ENCODE measurements at regions not wholly inside any gene's neighbourhood (a gene's known extent, or its start where the extent isn't known, plus 50 kb on each side); places are given as distances from the start of the nearest gene placed in this dataset.

- 93% methylated on average over 3 of the region's 4 CpGs for WGBS (ENCODE audit: insufficient coverage)
- no peak for DNase-seq
- CTCF ChIA-PET = no interaction called here
These were observed 393.4 kb upstream of the TMPO start for GRCh38 chr12:98121963-98122362.

DNA sequence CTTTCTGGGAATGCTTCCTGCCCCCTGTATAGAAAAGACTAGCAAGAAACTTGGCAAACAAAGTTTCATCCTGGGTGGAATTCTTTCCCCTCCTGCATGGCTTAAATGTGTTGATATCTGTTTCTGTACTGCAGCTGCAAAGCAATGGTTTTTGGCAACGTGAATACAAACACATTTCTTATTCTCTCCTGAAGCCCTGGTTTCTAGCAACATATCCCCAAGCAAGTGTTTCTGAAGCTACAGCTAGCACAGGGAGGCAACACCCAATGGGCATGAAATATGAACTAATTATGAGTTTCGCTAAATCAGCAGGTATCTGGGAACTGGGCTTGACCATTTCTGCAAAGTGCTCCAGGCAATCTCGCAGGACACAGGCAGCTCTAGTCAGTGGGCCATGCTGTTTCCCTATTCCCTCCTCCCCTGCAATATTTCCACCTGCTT, 392.3 kb upstream of the TMPO start:
- CTCF ChIA-PET = no interaction called here
- POLR2A ChIA-PET = no interaction called here
- Histone ChIP-seq H3K27me3 (replicated peaks in 2 of 5; ENCODE audit: control insufficient read depth in 4 of 5, insufficient read depth in 5 of 5, low read length in 4 of 5) (peaks cover 0 to 10% (median 6%) of the 10 kb centered on the region in 5 experiments), H3K4me1 (ENCODE audit: control extremely low read depth in 1 of 4, control insufficient read depth in 4 of 4, insufficient read depth in 4 of 4, low read length in 3 of 4) (no peaks in the 10 kb centered on the region), H3K9me3 (ENCODE audit: control extremely low read depth in 1 of 5, control insufficient read depth in 4 of 5, insufficient read depth in 2 of 5, low read depth in 1 of 5, low read length in 4 of 5) (no peaks in the 10 kb centered on the region), H3K27ac (ENCODE audit: insufficient read depth in 1 of 2, low read depth in 1 of 2, low read length in 2 of 2, poor library complexity in 1 of 2, severe bottlenecking in 2 of 2) (no peak overlapping the region), H3K4me3 (ENCODE audit: control insufficient read depth in 1 of 7, extremely low read depth in 1 of 7, insufficient read depth in 4 of 7, low read depth in 2 of 7, low read length in 6 of 7) (no peak overlapping the region), H3K36me3 (ENCODE audit: control insufficient read depth in 4 of 4, insufficient read depth in 4 of 4, low read length in 3 of 4) (no peaks in the 10 kb centered on the region)
- WGBS (ENCODE audit: insufficient coverage) = 86% methylated on average over 3 of the region's 3 CpGs
- DNase-seq = no peak

More at GRCh38 chr12:98121963-98122362, 393.4 kb upstream of the TMPO start:
- Histone ChIP-seq H3K36me3 (ENCODE audit: control insufficient read depth in 4 of 4, insufficient read depth in 4 of 4, low read length in 3 of 4) (no peaks in the 10 kb centered on the region), H3K4me3 (ENCODE audit: control insufficient read depth in 1 of 7, extremely low read depth in 1 of 7, insufficient read depth in 4 of 7, low read depth in 2 of 7, low read length in 6 of 7) (no peak overlapping the region), H3K9me3 (ENCODE audit: control extremely low read depth in 1 of 5, control insufficient read depth in 4 of 5, insufficient read depth in 2 of 5, low read depth in 1 of 5, low read length in 4 of 5) (no peaks in the 10 kb centered on the region), H3K27ac (ENCODE audit: insufficient read depth in 1 of 2, low read depth in 1 of 2, low read length in 2 of 2, poor library complexity in 1 of 2, severe bottlenecking in 2 of 2) (no peak overlapping the region), H3K4me1 (ENCODE audit: control extremely low read depth in 1 of 4, control insufficient read depth in 4 of 4, insufficient read depth in 4 of 4, low read length in 3 of 4) (no peaks in the 10 kb centered on the region), H3K27me3 (replicated peaks in 2 of 5; ENCODE audit: control insufficient read depth in 4 of 5, insufficient read depth in 5 of 5, low read length in 4 of 5) (peaks cover 0 to 5% (median 4%) of the 10 kb centered on the region in 5 experiments)
- POLR2A ChIA-PET = no interaction called here

DNA sequence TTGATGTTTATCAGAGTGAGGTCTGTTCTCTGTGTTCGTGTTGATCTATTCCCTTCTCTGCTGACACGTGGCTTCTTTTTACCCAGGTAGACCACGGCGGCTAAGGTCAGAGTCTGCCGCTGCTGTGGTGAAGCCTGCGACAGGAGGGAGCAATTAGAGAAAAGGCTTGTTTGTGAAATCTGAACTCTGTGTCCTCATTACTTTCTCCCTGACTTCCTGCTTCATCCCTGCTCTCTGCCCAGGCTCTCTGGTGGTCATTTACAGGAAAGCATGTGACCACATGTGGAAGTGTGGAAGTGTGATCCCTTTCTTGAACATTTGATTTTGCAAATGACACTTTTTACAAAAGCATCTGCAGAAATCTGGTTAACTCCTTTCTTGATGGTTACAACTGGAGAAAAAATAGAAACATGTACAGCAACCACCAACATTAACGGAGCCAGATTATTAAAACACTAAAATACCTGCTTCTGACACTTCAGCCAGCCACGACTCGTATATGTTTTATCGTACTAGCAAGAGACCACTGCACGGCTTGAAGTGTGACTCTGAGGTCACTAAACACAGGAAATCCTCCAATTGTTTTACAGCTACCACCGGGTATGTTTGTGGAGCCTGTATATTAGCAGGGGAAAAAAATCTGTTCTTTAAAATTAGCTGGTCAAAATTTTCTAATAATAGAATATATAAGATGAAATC, 388.6 kb upstream of the TMPO start:
- CTCF ChIA-PET = no interaction called here
- 13% methylated on average over 11 of the region's 12 CpGs for WGBS (ENCODE audit: insufficient coverage)
- peaks cover 0 to 13% (median 6%) of the 10 kb centered on the region in 5 experiments for H3K27me3 ChIP-seq (replicated peaks in 2 of 5; ENCODE audit: control insufficient read depth in 4 of 5, insufficient read depth in 5 of 5, low read length in 4 of 5)
- H3K4me1 ChIP-seq (ENCODE audit: control extremely low read depth in 1 of 4, control insufficient read depth in 4 of 4, insufficient read depth in 4 of 4, low read length in 3 of 4) = no peaks in the 10 kb centered on the region
- H3K4me3 ChIP-seq (ENCODE audit: control insufficient read depth in 1 of 7, extremely low read depth in 1 of 7, insufficient read depth in 4 of 7, low read depth in 2 of 7, low read length in 6 of 7) = no peak overlapping the region
- DNase-seq = no peak
- POLR2A ChIA-PET = no interaction called here
- no peaks in the 10 kb centered on the region for H3K36me3 ChIP-seq (ENCODE audit: control insufficient read depth in 4 of 4, insufficient read depth in 4 of 4, low read length in 3 of 4)
- no peaks in the 10 kb centered on the region for H3K9me3 ChIP-seq (ENCODE audit: control extremely low read depth in 1 of 5, control insufficient read depth in 4 of 5, insufficient read depth in 2 of 5, low read depth in 1 of 5, low read length in 4 of 5)
- H3K27ac ChIP-seq (ENCODE audit: insufficient read depth in 1 of 2, low read depth in 1 of 2, low read length in 2 of 2, poor library complexity in 1 of 2, severe bottlenecking in 2 of 2) = no peak overlapping the region

DNA sequence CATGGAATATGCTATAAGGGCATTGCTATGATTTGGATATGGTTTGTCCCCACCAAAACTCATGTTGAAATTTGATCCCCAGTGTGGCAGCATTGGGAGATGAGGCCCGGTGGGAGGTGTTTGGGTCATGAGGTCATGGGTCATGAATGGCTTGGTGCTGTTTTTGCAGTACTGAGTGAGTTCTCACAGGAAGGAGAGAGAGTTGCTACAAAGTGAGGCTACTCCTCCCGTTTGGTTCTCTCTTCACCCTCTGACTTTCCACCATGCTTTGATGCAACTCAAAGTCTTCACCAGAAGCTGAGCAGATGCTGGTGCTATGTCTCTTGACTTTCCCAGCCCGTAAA, 388.1 kb upstream of the TMPO start:
- H3K27me3 ChIP-seq (replicated peaks in 2 of 5; ENCODE audit: control insufficient read depth in 4 of 5, insufficient read depth in 5 of 5, low read length in 4 of 5) = peaks cover 0 to 13% (median 6%) of the 10 kb centered on the region in 5 experiments
- 100% methylated on average over 1 of the region's 3 CpGs for WGBS (ENCODE audit: insufficient coverage)
- ChIA-PET CTCF (no interaction called here), POLR2A (no interaction called here)
- no peak overlapping the region for H3K27ac ChIP-seq (ENCODE audit: insufficient read depth in 1 of 2, low read depth in 1 of 2, low read length in 2 of 2, poor library complexity in 1 of 2, severe bottlenecking in 2 of 2)
- no peaks in the 10 kb centered on the region for H3K36me3 ChIP-seq (ENCODE audit: control insufficient read depth in 4 of 4, insufficient read depth in 4 of 4, low read length in 3 of 4)
- no peaks in the 10 kb centered on the region for H3K4me1 ChIP-seq (ENCODE audit: control extremely low read depth in 1 of 4, control insufficient read depth in 4 of 4, insufficient read depth in 4 of 4, low read length in 3 of 4)
- no peak overlapping the region for H3K4me3 ChIP-seq (ENCODE audit: control insufficient read depth in 1 of 7, extremely low read depth in 1 of 7, insufficient read depth in 4 of 7, low read depth in 2 of 7, low read length in 6 of 7)
- H3K9me3 ChIP-seq (ENCODE audit: control extremely low read depth in 1 of 5, control insufficient read depth in 4 of 5, insufficient read depth in 2 of 5, low read depth in 1 of 5, low read length in 4 of 5) = no peaks in the 10 kb centered on the region
- DNase-seq = no peak

GRCh38 chr12:98127854-98128253, 387.5 kb upstream of the TMPO start:
- POLR2A ChIA-PET = no interaction called here
- Histone ChIP-seq H3K36me3 (ENCODE audit: control insufficient read depth in 4 of 4, insufficient read depth in 4 of 4, low read length in 3 of 4) (no peaks in the 10 kb centered on the region), H3K27me3 (replicated peaks in 2 of 5; ENCODE audit: control insufficient read depth in 4 of 5, insufficient read depth in 5 of 5, low read length in 4 of 5) (peaks cover 0 to 13% (median 6%) of the 10 kb centered on the region in 5 experiments), H3K9me3 (ENCODE audit: control extremely low read depth in 1 of 5, control insufficient read depth in 4 of 5, insufficient read depth in 2 of 5, low read depth in 1 of 5, low read length in 4 of 5) (no peaks in the 10 kb centered on the region), H3K4me1 (ENCODE audit: control extremely low read depth in 1 of 4, control insufficient read depth in 4 of 4, insufficient read depth in 4 of 4, low read length in 3 of 4) (no peaks in the 10 kb centered on the region), H3K4me3 (ENCODE audit: control insufficient read depth in 1 of 7, extremely low read depth in 1 of 7, insufficient read depth in 4 of 7, low read depth in 2 of 7, low read length in 6 of 7) (no peak overlapping the region), H3K27ac (ENCODE audit: insufficient read depth in 1 of 2, low read depth in 1 of 2, low read length in 2 of 2, poor library complexity in 1 of 2, severe bottlenecking in 2 of 2) (no peak overlapping the region)
- CTCF ChIA-PET = no interaction called here
- DNase-seq = no peak

GRCh38 chr12:98136544-98136943, 378.8 kb upstream of the TMPO start:
- WGBS (ENCODE audit: insufficient coverage) = no CpG with 5 or more reads among the region's 2 CpGs
- Histone ChIP-seq H3K27me3 (replicated peaks in 2 of 5; ENCODE audit: control insufficient read depth in 4 of 5, insufficient read depth in 5 of 5, low read length in 4 of 5) (peaks cover 0 to 2% (median 0%) of the 10 kb centered on the region in 5 experiments), H3K4me1 (ENCODE audit: control extremely low read depth in 1 of 4, control insufficient read depth in 4 of 4, insufficient read depth in 4 of 4, low read length in 3 of 4) (no peaks in the 10 kb centered on the region), H3K27ac (ENCODE audit: insufficient read depth in 1 of 2, low read depth in 1 of 2, low read length in 2 of 2, poor library complexity in 1 of 2, severe bottlenecking in 2 of 2) (no peak overlapping the region), H3K9me3 (ENCODE audit: control extremely low read depth in 1 of 5, control insufficient read depth in 4 of 5, insufficient read depth in 2 of 5, low read depth in 1 of 5, low read length in 4 of 5) (no peaks in the 10 kb centered on the region), H3K4me3 (ENCODE audit: control insufficient read depth in 1 of 7, extremely low read depth in 1 of 7, insufficient read depth in 4 of 7, low read depth in 2 of 7, low read length in 6 of 7) (no peak overlapping the region), H3K36me3 (ENCODE audit: control insufficient read depth in 4 of 4, insufficient read depth in 4 of 4, low read length in 3 of 4) (no peaks in the 10 kb centered on the region)
- no peak for DNase-seq
- ChIA-PET CTCF (no interaction called here), POLR2A (no interaction called here)

DNA sequence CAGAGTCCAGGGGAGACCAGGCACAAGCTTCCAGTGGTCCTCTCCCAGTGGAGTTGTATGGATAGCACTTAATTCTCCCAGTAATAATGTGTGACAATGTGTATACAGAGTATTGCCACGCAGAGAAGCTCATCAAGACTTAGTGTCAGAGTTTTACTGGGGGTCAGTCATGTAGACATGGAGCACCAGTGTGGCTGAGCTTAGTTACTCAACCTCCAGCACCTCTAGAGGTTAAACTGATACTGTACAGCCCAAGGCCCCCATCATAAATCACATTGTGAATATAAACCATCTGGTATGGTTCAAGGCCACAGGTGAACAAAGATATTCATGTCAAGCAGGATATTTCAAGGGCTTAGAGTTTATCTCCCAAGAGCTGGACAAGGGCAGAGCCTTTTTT, 378.1 kb upstream of the TMPO start:
- Histone ChIP-seq H3K9me3 (ENCODE audit: control extremely low read depth in 1 of 5, control insufficient read depth in 4 of 5, insufficient read depth in 2 of 5, low read depth in 1 of 5, low read length in 4 of 5) (no peaks in the 10 kb centered on the region), H3K36me3 (ENCODE audit: control insufficient read depth in 4 of 4, insufficient read depth in 4 of 4, low read length in 3 of 4) (no peaks in the 10 kb centered on the region), H3K27ac (ENCODE audit: insufficient read depth in 1 of 2, low read depth in 1 of 2, low read length in 2 of 2, poor library complexity in 1 of 2, severe bottlenecking in 2 of 2) (no peak overlapping the region), H3K4me1 (ENCODE audit: control extremely low read depth in 1 of 4, control insufficient read depth in 4 of 4, insufficient read depth in 4 of 4, low read length in 3 of 4) (no peaks in the 10 kb centered on the region), H3K27me3 (replicated peaks in 2 of 5; ENCODE audit: control insufficient read depth in 4 of 5, insufficient read depth in 5 of 5, low read length in 4 of 5) (peaks cover 0 to 2% (median 0%) of the 10 kb centered on the region in 5 experiments), H3K4me3 (ENCODE audit: control insufficient read depth in 1 of 7, extremely low read depth in 1 of 7, insufficient read depth in 4 of 7, low read depth in 2 of 7, low read length in 6 of 7) (no peak overlapping the region)
- no peak for DNase-seq
- ChIA-PET POLR2A (no interaction called here), CTCF (no interaction called here)
- WGBS (ENCODE audit: insufficient coverage) = no CpG with 5 or more reads among the region's 1 CpG
